ENCODE measurements at regions not wholly inside any gene's neighbourhood (a gene's known extent, or its start where the extent isn't known, plus 50 kb on each side); places are given as distances from the start of the nearest gene placed in this dataset.

- Histone ChIP-seq H3K4me3 (no peak overlapping the region), H3K27me3 (no peaks in the 10 kb centered on the region), H3K27ac (no peak overlapping the region), H3K36me3 (no peaks in the 10 kb centered on the region), H3K9me3 (no peaks in the 10 kb centered on the region), H3K4me1 (no peaks in the 10 kb centered on the region)
- intact Hi-C loops (cut with DNase I), result no loop called here
- no peak for DNase-seq (ENCODE audit: extremely low spot score in 2 of 2)
- TF ChIP-seq POLR2A (IDR thresholded peaks at IDR 0.05), result no peak
- no peak for TF ChIP-seq POLR2AphosphoS5 (IDR thresholded peaks at IDR 0.05; ENCODE audit: insufficient read depth in 1 of 2, low read depth in 1 of 2)
- no peak for TF ChIP-seq CTCF (IDR thresholded peaks at IDR 0.05)
These were observed 464.1 kb upstream of the SALL1 start for GRCh38 chr16:51615141-51615540.

GRCh38 chr16:51607201-51607651, 456.2 kb upstream of the SALL1 start:
- DNase-seq (ENCODE audit: extremely low spot score in 2 of 2), result no peak
- Histone ChIP-seq H3K27ac (no peak overlapping the region), H3K4me1 (no peaks in the 10 kb centered on the region), H3K4me3 (no peak overlapping the region), H3K27me3 (no peaks in the 10 kb centered on the region), H3K36me3 (no peaks in the 10 kb centered on the region), H3K9me3 (no peaks in the 10 kb centered on the region)
- TF ChIP-seq CTCF (IDR thresholded peaks at IDR 0.05) (no peak), POLR2A (IDR thresholded peaks at IDR 0.05) (no peak), POLR2AphosphoS5 (IDR thresholded peaks at IDR 0.05; ENCODE audit: insufficient read depth in 1 of 2, low read depth in 1 of 2) (no peak)
- intact Hi-C loops (cut with DNase I), result no loop called here

GRCh38 chr16:51596247-51596646, 445.2 kb upstream of the SALL1 start:
- no peaks in the 10 kb centered on the region for H3K9me3 ChIP-seq
- H3K4me3 ChIP-seq, result no peak overlapping the region
- intact Hi-C loops (cut with DNase I), result no loop called here
- DNase-seq (ENCODE audit: extremely low spot score in 2 of 2), result no peak
- H3K4me1 ChIP-seq, result no peaks in the 10 kb centered on the region
- H3K27ac ChIP-seq, result no peak overlapping the region
- H3K36me3 ChIP-seq, result no peaks in the 10 kb centered on the region
- no peak for TF ChIP-seq POLR2A (IDR thresholded peaks at IDR 0.05)
- no peak for TF ChIP-seq POLR2AphosphoS5 (IDR thresholded peaks at IDR 0.05; ENCODE audit: insufficient read depth in 1 of 2, low read depth in 1 of 2)
- TF ChIP-seq CTCF (IDR thresholded peaks at IDR 0.05), result no peak
- H3K27me3 ChIP-seq, result no peaks in the 10 kb centered on the region

- intact Hi-C loops (cut with DNase I), result no loop called here
- Histone ChIP-seq H3K9me3 (no peaks in the 10 kb centered on the region), H3K4me1 (no peaks in the 10 kb centered on the region), H3K36me3 (no peaks in the 10 kb centered on the region), H3K4me3 (no peak overlapping the region), H3K27ac (no peak overlapping the region), H3K27me3 (no peaks in the 10 kb centered on the region)
- no peak for TF ChIP-seq POLR2A (IDR thresholded peaks at IDR 0.05)
- no peak for TF ChIP-seq POLR2AphosphoS5 (IDR thresholded peaks at IDR 0.05; ENCODE audit: insufficient read depth in 1 of 2, low read depth in 1 of 2)
- no peak for TF ChIP-seq CTCF (IDR thresholded peaks at IDR 0.05)
- DNase-seq (ENCODE audit: extremely low spot score in 2 of 2), result no peak
These were observed 441.6 kb upstream of the SALL1 start for GRCh38 chr16:51592535-51593300.

GRCh38 chr16:51592001-51592501, 441.0 kb upstream of the SALL1 start:
- intact Hi-C loops (cut with DNase I), result no loop called here
- Histone ChIP-seq H3K4me3 (no peak overlapping the region), H3K27me3 (no peaks in the 10 kb centered on the region), H3K27ac (no peak overlapping the region), H3K36me3 (no peaks in the 10 kb centered on the region), H3K9me3 (no peaks in the 10 kb centered on the region), H3K4me1 (no peaks in the 10 kb centered on the region)
- no peak for TF ChIP-seq POLR2A (IDR thresholded peaks at IDR 0.05)
- no peak for TF ChIP-seq CTCF (IDR thresholded peaks at IDR 0.05)
- no peak for DNase-seq (ENCODE audit: extremely low spot score in 2 of 2)

Data from vagina (tissue), 2 donors.